Neuron (in vitro differentiated cells): ENCODE measurements at regions not wholly inside any gene's neighbourhood (a gene's known extent, or its start where the extent isn't known, plus 50 kb on each side); places are given as distances from the start of the nearest gene placed in this dataset.
"Not testable (repeated sequence)": the region's sequence is repeated elsewhere in the genome, so short reads cannot be mapped to it uniquely, and the experiment has no call there.

Source experiments
- H2AFZ ChIP-seq: one replicate; pipeline ENCODE4 v1.6.1; 2013; ENCODE audit warnings: low read depth, mild to moderate bottlenecking, inconsistent platforms, low read length, moderate library complexity
- H3K27me3 ChIP-seq: one replicate; pipeline ENCODE4 v1.6.1; 2013; ENCODE audit warnings: low read length; ENCODE audit not compliant: insufficient read depth
- H3K36me3 ChIP-seq: one replicate; pipeline ENCODE4 v1.6.1; 2013; ENCODE audit warnings: low read length; ENCODE audit not compliant: insufficient read depth
- H3K4me1 ChIP-seq: one replicate; pipeline ENCODE4 v1.6.1; 2013; ENCODE audit warnings: low read length; ENCODE audit not compliant: insufficient read depth
- H3K4me3 ChIP-seq: 2 replicates; pipeline ENCODE4 v1.5.1; 2013; ENCODE audit warnings: mild to moderate bottlenecking, low read length, moderate library complexity
- H3K9me3 ChIP-seq: one replicate; pipeline ENCODE4 v1.6.1; 2013; ENCODE audit warnings: low read length

DNA sequence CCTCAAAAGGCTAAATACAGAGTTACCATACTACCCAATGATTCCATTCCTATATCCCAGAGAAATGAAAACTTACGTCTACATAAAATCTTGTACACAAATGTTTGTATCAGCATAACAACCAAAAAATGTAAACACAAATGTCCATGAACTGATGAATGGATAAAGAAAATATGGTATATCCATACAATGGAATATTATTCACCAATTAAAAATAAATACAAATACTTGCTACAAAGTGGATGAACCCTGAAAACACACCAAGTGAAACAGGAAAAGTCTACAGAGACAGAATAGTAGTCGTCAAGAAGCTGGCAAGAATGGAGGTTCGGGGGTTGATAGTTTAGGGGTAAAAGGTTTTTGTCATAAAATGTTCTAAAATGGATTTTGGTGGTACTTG, 54.0 kb upstream of the ANKRD28 start:
- Histone ChIP-seq H3K4me3 (no peak overlapping the region), H3K4me1 (peaks cover 2% of the 10 kb centered on the region), H3K36me3 (no peaks in the 10 kb centered on the region), H3K27me3 (no peaks in the 10 kb centered on the region), H3K9me3 (peaks cover 5% of the 10 kb centered on the region), H2AFZ (no peak overlapping the region)

DNA sequence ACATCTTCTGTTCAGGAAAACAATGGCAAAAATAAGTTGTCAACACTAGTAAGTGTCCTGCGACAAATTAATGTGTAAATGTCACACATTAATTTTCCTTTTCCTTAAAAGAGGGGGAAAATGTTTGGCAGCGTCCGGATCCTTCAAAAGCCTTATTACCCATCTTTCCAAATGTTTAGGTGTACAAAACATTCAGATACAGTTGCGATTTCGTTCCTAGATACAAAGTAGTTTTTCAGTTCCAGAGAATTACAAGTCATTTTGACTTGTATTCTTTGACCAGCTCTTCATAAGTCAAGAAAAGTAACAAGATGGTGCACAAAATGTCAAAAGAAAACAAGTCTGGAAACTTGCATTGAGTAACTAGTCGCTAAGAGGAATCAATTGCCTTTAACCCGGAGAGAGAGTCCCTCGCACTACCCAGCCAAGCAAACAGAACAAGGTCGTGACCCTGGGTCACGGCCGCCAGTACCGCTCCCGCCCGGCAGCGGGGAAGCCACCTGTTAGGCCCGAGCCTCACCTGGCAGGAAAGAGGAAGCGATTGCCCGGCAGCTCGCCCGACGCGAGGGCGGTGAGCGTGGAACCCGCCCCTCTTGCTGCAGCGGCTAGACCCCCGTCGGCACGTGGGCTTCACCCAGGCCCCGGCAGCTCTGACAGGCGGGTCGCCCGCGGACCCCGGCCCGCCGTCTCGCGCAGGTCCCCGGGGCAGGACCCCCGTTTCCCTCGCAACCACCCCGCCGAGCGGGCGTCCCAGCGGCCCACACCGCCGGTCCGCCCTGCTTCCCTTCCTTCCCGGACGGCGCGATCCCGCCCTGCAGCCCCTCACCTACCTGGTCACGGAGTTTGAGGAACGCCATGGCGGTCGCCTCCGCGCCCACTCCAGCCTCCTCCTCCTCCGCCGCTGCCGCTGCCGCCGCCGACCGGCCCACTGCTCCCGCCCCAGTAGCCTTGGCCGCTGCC, 61.0 kb upstream of the ANKRD28 start:
- Histone ChIP-seq H3K36me3 (no peaks in the 10 kb centered on the region), H3K4me3 (peak overlapping the region; percentile 88), H3K27me3 (no peaks in the 10 kb centered on the region), H2AFZ (peak overlapping the region; percentile 57), H3K4me1 (peaks cover 19% of the 10 kb centered on the region), H3K9me3 (no peaks in the 10 kb centered on the region)

DNA sequence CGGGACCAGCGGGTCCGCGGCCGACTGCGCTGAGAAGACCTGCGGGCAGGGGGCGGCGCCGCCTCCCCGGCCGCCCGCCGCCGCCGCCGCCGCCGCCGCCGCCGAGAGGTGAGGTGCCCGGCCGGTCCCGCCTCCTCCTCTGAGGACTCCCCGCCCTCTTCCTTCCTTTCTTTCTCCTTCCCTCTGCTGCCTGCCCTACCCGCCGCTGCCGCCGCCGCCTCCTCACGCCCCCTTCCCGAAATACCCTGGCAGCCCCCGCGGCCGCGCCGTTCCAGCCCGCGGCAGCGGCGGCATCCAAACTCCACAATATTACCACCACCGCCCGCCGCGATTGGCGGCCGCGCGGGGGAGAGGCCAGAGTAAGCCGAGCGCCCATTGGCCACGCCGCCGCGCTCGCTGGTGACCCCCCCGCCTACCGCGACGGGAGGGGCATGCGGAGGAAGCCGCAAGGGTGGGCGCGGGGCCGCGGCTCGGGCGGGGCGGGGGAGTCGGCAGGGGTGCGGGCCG, 61.8 kb upstream of the ANKRD28 start:
- peaks cover 19% of the 10 kb centered on the region for H3K4me1 ChIP-seq
- H3K27me3 ChIP-seq: no peaks in the 10 kb centered on the region
- H3K36me3 ChIP-seq: no peaks in the 10 kb centered on the region
- peak overlapping the region; percentile 88 for H3K4me3 ChIP-seq
- H2AFZ ChIP-seq: peak overlapping the region; percentile 89
- no peaks in the 10 kb centered on the region for H3K9me3 ChIP-seq

DNA sequence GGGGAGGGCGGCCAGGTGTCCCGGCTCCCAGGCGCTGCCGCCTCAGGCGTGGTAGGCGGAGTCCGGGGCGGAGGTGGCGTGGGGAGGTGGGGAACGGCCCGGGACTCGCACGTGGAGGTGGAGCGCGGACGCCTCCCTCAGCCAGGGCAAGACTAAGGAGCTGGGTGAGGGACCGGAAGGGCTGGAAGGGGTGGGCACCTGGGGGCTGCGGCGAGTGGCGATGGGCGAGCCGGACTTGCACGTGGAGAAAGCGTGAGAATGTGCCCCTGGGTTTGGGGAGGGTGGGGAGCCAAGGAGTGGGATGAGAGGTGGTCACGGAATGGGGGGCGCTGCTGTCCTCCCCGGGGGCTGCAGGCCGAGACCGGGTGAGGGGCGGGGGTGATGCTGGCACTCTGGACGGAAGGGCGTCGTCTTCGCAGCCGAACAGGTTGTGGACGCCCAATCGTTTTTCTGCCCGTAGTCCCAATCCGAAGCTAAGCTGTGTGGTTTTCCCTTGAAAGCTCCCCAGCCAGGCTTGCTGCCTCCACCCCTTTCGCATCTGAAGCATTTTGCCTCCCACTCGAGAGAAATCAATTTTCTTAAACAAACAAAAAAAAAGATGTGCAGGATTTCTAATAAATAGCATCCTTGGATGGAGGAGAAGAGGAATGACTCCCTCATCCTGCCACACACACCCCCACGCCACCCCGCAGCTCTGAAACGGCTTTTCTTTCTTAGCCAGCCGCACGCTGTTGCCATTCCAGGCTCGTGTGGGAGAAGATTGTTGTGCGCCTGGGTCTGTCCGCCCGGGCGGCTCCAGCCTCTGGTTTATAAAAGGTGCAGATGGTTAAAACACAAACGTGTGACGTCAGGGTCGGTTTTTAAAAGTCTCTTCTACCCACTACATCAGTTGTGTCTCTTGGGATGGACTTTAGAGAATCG, 62.5 kb upstream of the ANKRD28 start:
- no peaks in the 10 kb centered on the region for H3K27me3 ChIP-seq
- H3K4me3 ChIP-seq: peak overlapping the region; percentile 88
- H3K9me3 ChIP-seq: no peaks in the 10 kb centered on the region
- H3K36me3 ChIP-seq: no peaks in the 10 kb centered on the region
- H2AFZ ChIP-seq: peak overlapping the region; percentile 89
- peaks cover 19% of the 10 kb centered on the region for H3K4me1 ChIP-seq

DNA sequence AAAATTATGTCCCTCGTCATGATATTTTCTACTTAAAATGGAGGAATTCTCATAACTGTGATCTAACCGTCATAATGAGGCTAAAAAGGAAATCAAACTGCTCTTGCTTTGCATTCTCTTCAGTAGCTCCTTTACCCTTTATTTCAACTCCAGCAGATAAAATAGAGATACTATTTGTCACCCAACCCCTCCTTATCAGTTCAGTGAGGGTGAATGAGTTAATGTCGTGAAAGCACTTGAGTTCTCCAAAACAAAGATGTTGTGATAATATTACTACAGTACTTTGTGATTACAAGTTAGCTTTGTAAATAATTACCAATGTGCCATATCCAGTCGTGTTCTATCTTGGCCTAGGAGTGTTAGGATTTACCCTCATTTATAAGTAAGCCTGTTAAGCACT, 63.4 kb upstream of the ANKRD28 start:
- H3K9me3 ChIP-seq: no peaks in the 10 kb centered on the region
- H2AFZ ChIP-seq: peak overlapping the region; percentile 89
- H3K4me3 ChIP-seq: no peak overlapping the region
- no peaks in the 10 kb centered on the region for H3K27me3 ChIP-seq
- H3K4me1 ChIP-seq: peaks cover 19% of the 10 kb centered on the region
- H3K36me3 ChIP-seq: no peaks in the 10 kb centered on the region

DNA sequence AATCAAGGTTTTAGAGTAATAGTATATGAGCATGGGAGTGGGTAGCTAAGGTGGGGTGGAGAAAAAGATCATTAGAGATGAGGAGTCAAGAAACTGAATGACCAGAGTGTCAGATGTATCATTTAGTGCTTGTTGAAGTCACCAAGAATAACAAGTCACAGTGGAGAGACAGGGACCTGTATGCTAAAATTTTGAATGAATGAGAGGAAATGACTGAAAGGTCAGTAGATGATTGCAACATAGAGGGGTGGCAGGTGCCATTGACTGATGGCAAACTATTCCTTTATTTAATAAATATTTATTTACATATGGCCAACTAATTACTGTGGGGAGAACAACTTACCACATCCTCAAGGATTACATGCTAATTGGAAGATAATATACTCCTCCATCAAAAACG, 75.0 kb upstream of the ANKRD28 start:
- no peaks in the 10 kb centered on the region for H3K27me3 ChIP-seq
- H3K9me3 ChIP-seq: no peaks in the 10 kb centered on the region
- no peaks in the 10 kb centered on the region for H3K36me3 ChIP-seq
- H2AFZ ChIP-seq: no peak overlapping the region
- no peaks in the 10 kb centered on the region for H3K4me1 ChIP-seq
- no peak overlapping the region for H3K4me3 ChIP-seq

DNA sequence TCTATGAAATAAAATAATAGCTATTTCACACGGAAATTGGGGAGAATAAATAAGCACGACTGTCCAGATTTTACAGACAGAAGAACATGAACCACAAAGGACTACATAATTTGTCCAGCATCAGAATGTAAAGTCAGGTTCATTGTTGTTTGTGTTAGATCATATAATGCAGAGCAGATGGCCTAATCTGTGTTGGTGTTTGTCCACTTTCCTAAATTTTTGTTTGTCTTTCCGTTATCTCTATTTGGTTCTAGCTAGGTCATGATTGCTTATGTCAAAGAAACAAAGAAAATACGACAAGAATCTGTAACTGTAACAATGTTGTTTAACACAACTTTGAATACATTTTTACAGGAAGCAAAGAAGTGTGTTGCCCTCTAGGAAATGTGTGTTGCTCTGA, 75.6 kb upstream of the ANKRD28 start:
- H3K9me3 ChIP-seq: peaks cover 5% of the 10 kb centered on the region
- H2AFZ ChIP-seq: no peak overlapping the region
- H3K4me3 ChIP-seq: no peak overlapping the region
- H3K36me3 ChIP-seq: no peaks in the 10 kb centered on the region
- no peaks in the 10 kb centered on the region for H3K4me1 ChIP-seq
- H3K27me3 ChIP-seq: no peaks in the 10 kb centered on the region

DNA sequence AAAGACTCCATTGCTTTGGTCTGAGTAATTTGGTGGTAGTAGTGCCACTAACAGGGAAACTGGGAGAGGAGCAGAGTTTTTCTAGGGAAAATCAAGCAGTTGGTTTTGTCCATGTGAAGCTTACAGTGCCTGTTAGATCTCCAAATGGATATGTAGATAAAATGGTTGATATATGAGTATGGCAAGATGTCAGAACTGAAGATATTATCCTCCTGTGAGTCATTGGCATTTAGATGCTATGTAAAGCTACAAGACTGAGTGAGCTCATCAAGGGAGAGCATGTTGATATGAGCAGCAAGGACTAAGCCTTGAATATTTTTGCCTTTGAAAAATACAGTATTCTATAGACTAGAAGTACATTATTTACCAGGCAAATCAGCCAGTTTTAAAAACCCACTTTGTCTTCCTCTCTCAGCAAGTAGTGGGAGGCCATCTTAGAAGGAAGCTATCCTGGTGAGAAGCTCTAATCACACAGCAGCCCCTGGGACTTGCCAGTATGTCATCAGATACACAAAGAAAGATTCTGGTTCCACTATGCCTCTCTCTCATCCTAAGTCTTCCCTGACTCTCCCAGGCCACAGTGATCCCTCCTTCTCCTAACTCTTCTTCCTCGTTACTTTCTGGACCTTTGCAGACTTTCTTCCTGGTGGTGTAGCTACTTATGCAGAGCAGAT, 77.4 kb upstream of the ANKRD28 start:
- H3K9me3 ChIP-seq: peaks cover 9% of the 10 kb centered on the region
- no peaks in the 10 kb centered on the region for H3K4me1 ChIP-seq
- no peak overlapping the region for H2AFZ ChIP-seq

DNA sequence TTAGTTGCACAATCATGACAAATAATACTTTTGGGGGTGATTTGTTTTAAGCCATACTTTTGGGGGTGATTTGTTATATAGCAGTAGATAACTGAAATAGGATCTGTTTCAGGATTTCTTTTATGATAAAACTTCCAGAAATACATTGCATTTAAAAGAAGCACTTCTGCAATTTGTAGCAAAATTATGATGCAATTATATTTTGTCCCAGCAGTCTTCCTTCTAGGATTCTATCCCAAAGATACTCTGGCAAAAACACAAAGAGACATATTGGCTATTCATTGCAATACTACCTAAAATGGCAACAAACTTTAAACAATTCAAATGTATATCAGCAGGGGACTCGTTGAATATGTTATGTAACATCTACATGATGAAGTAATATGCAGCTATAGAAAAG, 78.9 kb upstream of the ANKRD28 start:
- no peaks in the 10 kb centered on the region for H3K36me3 ChIP-seq
- no peak overlapping the region for H3K4me3 ChIP-seq

More for the DNA sequence above, 77.4 kb upstream of the ANKRD28 start:
- Histone ChIP-seq H3K27me3 (no peaks in the 10 kb centered on the region), H3K4me3 (no peak overlapping the region), H3K36me3 (no peaks in the 10 kb centered on the region)

DNA sequence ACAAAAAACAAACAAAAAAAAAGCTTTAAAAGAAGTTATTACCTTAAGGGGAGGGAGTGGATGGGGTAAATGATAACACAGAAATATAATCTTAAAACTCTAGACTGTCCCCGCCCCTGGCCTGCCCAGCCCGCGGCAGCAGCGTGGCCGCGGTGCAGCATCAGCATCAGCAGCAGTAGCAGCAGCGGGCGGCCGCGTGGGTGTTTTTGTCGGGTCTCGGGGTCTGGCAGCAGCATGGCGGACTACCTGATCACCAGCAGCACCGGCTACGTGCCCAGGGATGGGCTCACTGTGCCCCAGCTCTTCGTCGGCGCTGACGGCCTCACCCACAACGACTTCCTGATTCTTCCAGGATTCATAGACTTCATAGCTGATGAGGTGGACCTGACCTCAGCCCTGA, 80.0 kb upstream of the ANKRD28 start:
- Histone ChIP-seq H2AFZ (no peak overlapping the region), H3K36me3 (no peaks in the 10 kb centered on the region), H3K4me1 (no peaks in the 10 kb centered on the region), H3K27me3 (no peaks in the 10 kb centered on the region), H3K4me3 (no peak overlapping the region), H3K9me3 (peaks cover 9% of the 10 kb centered on the region)

More for the DNA sequence above, 78.9 kb upstream of the ANKRD28 start:
- Histone ChIP-seq H2AFZ (no peak overlapping the region), H3K27me3 (no peaks in the 10 kb centered on the region), H3K4me1 (no peaks in the 10 kb centered on the region), H3K9me3 (peaks cover 9% of the 10 kb centered on the region)

DNA sequence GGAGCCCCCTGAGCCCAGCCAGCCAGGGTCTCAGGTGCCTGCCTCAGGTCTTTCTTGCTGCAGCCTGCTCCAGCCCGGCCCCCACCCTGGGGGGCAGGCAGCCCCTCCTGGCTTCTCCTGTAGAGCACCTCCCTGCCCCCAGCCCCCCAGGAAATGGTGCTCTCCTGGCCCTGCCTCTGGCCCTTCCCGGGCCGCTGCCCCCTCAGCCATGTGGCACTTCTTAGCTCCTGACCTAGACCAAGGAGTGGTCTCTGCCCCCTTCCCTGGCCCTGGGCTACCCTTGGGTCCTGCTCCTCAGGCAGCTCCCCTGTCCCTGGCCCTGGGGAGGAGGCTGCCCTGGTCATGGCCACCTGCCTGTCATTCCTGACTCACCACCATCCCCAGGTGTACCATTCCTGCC, 82.0 kb upstream of the ANKRD28 start:
- H3K4me3 ChIP-seq, H3K27me3 ChIP-seq, H2AFZ ChIP-seq, H3K36me3 ChIP-seq, H3K9me3 ChIP-seq, H3K4me1 ChIP-seq: not testable (repeated sequence)

DNA sequence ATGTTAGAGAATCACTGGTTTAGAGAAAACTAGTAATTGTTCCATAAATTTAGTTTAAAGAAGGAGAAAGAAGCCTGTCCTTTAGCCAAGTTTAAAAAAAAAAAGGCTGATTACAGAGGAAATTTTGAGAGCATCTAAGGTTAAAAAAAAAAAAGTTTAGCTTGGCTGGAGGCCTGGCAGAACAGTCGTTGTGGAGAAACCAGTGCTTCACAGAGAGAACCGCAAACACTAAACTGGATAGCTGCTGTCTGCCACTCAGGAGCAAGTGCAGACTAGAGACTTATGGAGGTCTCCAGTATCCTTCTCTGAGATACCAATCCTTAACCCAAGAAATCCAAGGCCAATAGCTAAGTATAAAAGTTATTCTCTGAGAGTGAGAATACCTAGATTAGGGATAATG, 84.8 kb upstream of the ANKRD28 start:
- no peak overlapping the region for H2AFZ ChIP-seq
- no peaks in the 10 kb centered on the region for H3K27me3 ChIP-seq
- H3K4me1 ChIP-seq: no peaks in the 10 kb centered on the region

More for the DNA sequence above, 84.8 kb upstream of the ANKRD28 start:
- Histone ChIP-seq H3K4me3 (no peak overlapping the region), H3K36me3 (no peaks in the 10 kb centered on the region), H3K9me3 (peaks cover 12% of the 10 kb centered on the region)
